Stomach smooth muscle (tissue), 2 donors: ENCODE measurements at regions not wholly inside any gene's neighbourhood (a gene's known extent, or its start where the extent isn't known, plus 50 kb on each side); places are given as distances from the start of the nearest gene placed in this dataset.
"Not testable (repeated sequence)": the region's sequence is repeated elsewhere in the genome, so short reads cannot be mapped to it uniquely, and the experiment has no call there.

Source experiments
- H3K27ac ChIP-seq: one replicate; pipeline ENCODE4 v1.7.0; 2013; ENCODE audit warnings: mild to moderate bottlenecking, low read length, inconsistent platforms
- H3K27me3 ChIP-seq, 2 donors: one replicate each; pipeline ENCODE4 v1.7.0; 2013; ENCODE audit warnings: low read length in 2 of 2; ENCODE audit not compliant: insufficient read depth in 2 of 2, control insufficient read depth in 1 of 2
- H3K36me3 ChIP-seq, 2 donors: one replicate each; pipeline ENCODE4 v1.7.0; 2013; ENCODE audit warnings: low read length in 2 of 2; ENCODE audit not compliant: control insufficient read depth in 2 of 2, insufficient read depth in 2 of 2
- H3K4me1 ChIP-seq: one replicate; pipeline ENCODE4 v1.7.0; 2013; ENCODE audit warnings: low read length; ENCODE audit not compliant: control insufficient read depth, insufficient read depth
- H3K4me3 ChIP-seq, 2 donors: one replicate each; pipeline ENCODE4 v1.7.0; 2013; ENCODE audit warnings: low read length in 2 of 2
- H3K9ac ChIP-seq, 2 donors: one replicate each; pipeline ENCODE4 v1.7.0; 2013; ENCODE audit warnings: low read length in 2 of 2, mild to moderate bottlenecking in 1 of 2
- H3K9me3 ChIP-seq, 2 donors: one replicate each; pipeline ENCODE4 v1.7.0; 2013; ENCODE audit warnings: low read length in 2 of 2; ENCODE audit not compliant: control insufficient read depth in 2 of 2
- donor health status: healthy.
- donor health status: Pancreatic carcinoma.

DNA sequence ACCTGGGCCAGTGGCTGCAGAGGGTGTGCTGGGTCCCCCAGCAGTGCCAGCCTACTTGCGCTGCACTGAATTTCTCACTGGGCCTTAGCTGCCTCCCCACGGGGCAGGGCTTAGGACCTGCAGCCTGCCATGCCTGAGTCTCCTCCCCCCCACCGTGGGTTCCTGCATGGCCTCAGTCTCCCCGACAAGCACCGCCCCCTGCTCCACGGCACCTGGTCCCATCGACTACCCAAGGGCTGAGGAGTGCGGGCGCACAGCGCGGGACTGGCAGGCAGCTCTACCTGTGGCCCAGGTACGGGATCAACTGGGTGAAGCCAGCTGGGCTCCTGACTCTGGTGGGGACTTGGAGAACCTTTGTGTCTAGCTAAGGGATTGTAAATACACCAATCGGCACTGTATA is 1143.6 kb downstream of the OTOL1 start:
- H3K4me3 ChIP-seq, H3K27me3 ChIP-seq, H3K27ac ChIP-seq, H3K36me3 ChIP-seq, H3K9me3 ChIP-seq, H3K9ac ChIP-seq, H3K4me1 ChIP-seq: not testable (repeated sequence)

GRCh38 chr3:162641317-162641716 is 1144.7 kb downstream of the OTOL1 start:
- Histone ChIP-seq H3K27ac (no peak overlapping the region), H3K27me3 (no peaks in the 10 kb centered on the region), H3K9me3 (peaks cover 5 to 9% of the 10 kb centered on the region in 2 donors), H3K4me3 (no peak overlapping the region), H3K36me3 (no peaks in the 10 kb centered on the region), H3K9ac (no peak overlapping the region), H3K4me1 (no peaks in the 10 kb centered on the region)

DNA sequence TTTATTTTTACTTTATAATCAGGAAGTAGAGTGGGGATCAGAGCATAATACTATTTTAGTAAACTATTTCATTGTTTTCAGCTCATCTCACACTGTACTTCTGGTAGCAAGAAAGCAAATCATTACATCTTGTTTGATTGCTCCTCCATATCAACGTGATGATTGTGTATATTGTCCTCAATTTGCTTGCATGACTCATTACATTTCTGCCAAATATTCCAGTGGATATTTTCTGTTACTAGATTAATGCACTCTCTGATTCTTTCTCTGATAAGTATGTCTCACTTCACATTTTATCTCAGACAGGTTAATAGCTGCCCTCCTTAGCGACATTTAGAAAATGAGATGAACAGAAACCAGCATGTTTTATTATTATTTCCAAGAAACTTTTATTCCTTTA is 1145.3 kb downstream of the OTOL1 start:
- no peaks in the 10 kb centered on the region for H3K27me3 ChIP-seq
- no peak overlapping the region for H3K27ac ChIP-seq

DNA sequence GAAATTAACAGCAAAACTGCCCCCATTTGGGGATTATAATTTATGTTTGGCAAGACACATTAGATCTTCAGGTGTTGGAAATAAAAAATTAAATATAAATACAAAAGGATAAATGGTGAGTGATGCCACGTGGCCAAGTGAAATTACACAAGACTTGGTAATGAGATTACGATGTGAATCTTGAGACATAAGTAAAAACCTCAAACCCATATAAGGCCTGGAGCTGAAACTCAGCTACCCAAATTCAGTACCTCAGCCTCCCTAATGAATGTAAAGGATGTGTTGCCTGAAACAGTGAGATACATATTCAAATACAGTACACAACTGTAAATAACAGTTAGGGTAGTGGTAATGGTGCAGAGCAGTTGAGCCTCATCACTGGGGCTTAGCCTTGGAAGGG is 1146.6 kb downstream of the OTOL1 start:
- Histone ChIP-seq H3K4me3 (no peak overlapping the region), H3K4me1 (no peaks in the 10 kb centered on the region), H3K9me3 (peaks cover 0 to 8% of the 10 kb centered on the region in 2 donors), H3K27ac (no peak overlapping the region), H3K36me3 (no peaks in the 10 kb centered on the region), H3K27me3 (no peaks in the 10 kb centered on the region), H3K9ac (no peak overlapping the region)

More for the DNA sequence above, 1145.3 kb downstream of the OTOL1 start:
- Histone ChIP-seq H3K36me3 (no peaks in the 10 kb centered on the region), H3K4me1 (no peaks in the 10 kb centered on the region), H3K4me3 (no peak overlapping the region), H3K9me3 (peaks cover 5 to 7% of the 10 kb centered on the region in 2 donors), H3K9ac (no peak overlapping the region)

- peaks cover 0 to 8% of the 10 kb centered on the region in 2 donors for H3K9me3 ChIP-seq
- no peak overlapping the region for H3K4me3 ChIP-seq
- H3K27me3 ChIP-seq: no peaks in the 10 kb centered on the region
- no peak overlapping the region for H3K27ac ChIP-seq
- H3K36me3 ChIP-seq: no peaks in the 10 kb centered on the region
- no peaks in the 10 kb centered on the region for H3K4me1 ChIP-seq
- H3K9ac ChIP-seq: no peak overlapping the region
Measured at GRCh38 chr3:162647321-162647720, 1150.7 kb downstream of the OTOL1 start.

GRCh38 chr3:162658003-162658402 is 1161.4 kb downstream of the OTOL1 start:
- Histone ChIP-seq H3K4me1 (no peaks in the 10 kb centered on the region), H3K4me3 (no peak overlapping the region), H3K36me3 (no peaks in the 10 kb centered on the region), H3K9ac (no peak overlapping the region), H3K27me3 (no peaks in the 10 kb centered on the region), H3K9me3 (no peaks in the 10 kb centered on the region), H3K27ac (no peak overlapping the region)

- no peaks in the 10 kb centered on the region for H3K36me3 ChIP-seq
- no peak overlapping the region for H3K4me3 ChIP-seq
- H3K9me3 ChIP-seq: no peaks in the 10 kb centered on the region
- peaks cover 3% of the 10 kb centered on the region for H3K4me1 ChIP-seq
- H3K27ac ChIP-seq: no peak overlapping the region
- no peaks in the 10 kb centered on the region for H3K27me3 ChIP-seq
- no peak overlapping the region for H3K9ac ChIP-seq
Measured at GRCh38 chr3:162665684-162666391, 1169.2 kb downstream of the OTOL1 start.

- Histone ChIP-seq H3K9me3 (no peaks in the 10 kb centered on the region), H3K27ac (no peak overlapping the region)
Measured at GRCh38 chr3:162666835-162667234, 1170.2 kb downstream of the OTOL1 start.

GRCh38 chr3:162670181-162670580 is 1173.6 kb downstream of the OTOL1 start:
- no peak overlapping the region for H3K27ac ChIP-seq
- H3K9me3 ChIP-seq: no peaks in the 10 kb centered on the region
- H3K4me3 ChIP-seq: no peak overlapping the region
- no peaks in the 10 kb centered on the region for H3K36me3 ChIP-seq
- H3K9ac ChIP-seq: no peak overlapping the region
- no peaks in the 10 kb centered on the region for H3K27me3 ChIP-seq
- peaks cover 10% of the 10 kb centered on the region for H3K4me1 ChIP-seq

More at GRCh38 chr3:162666835-162667234, 1170.2 kb downstream of the OTOL1 start:
- H3K9ac ChIP-seq: no peak overlapping the region
- H3K4me1 ChIP-seq: peaks cover 3% of the 10 kb centered on the region
- H3K4me3 ChIP-seq: no peak overlapping the region
- H3K27me3 ChIP-seq: no peaks in the 10 kb centered on the region
- no peaks in the 10 kb centered on the region for H3K36me3 ChIP-seq

GRCh38 chr3:162677475-162677874 is 1180.9 kb downstream of the OTOL1 start:
- Histone ChIP-seq H3K9ac (no peak overlapping the region), H3K36me3 (no peaks in the 10 kb centered on the region), H3K4me3 (no peak overlapping the region), H3K27me3 (no peaks in the 10 kb centered on the region), H3K9me3 (no peaks in the 10 kb centered on the region), H3K27ac (no peak overlapping the region), H3K4me1 (peaks cover 2% of the 10 kb centered on the region)

- Histone ChIP-seq H3K27ac (no peak overlapping the region), H3K36me3 (no peaks in the 10 kb centered on the region)
Measured at GRCh38 chr3:162678941-162679340, 1182.3 kb downstream of the OTOL1 start.

More at GRCh38 chr3:162678941-162679340, 1182.3 kb downstream of the OTOL1 start:
- Histone ChIP-seq H3K4me3 (no peak overlapping the region), H3K27me3 (no peaks in the 10 kb centered on the region), H3K9ac (no peak overlapping the region), H3K9me3 (no peaks in the 10 kb centered on the region), H3K4me1 (no peaks in the 10 kb centered on the region)
